ENCODE measurements at regions not wholly inside any gene's neighbourhood (a gene's known extent, or its start where the extent isn't known, plus 50 kb on each side); places are given as distances from the start of the nearest gene placed in this dataset.

GRCh38 chr7:85851571-85852193 is 664.8 kb upstream of the SEMA3D start:
- no peak for TF ChIP-seq CTCF (IDR thresholded peaks at IDR 0.05; ENCODE audit: borderline replicate concordance, insufficient read depth, low read depth, low read length)
- no peak overlapping the region for H3K4me3 ChIP-seq (ENCODE audit: low read depth, low read length)

GRCh38 chr7:85850381-85850780 is 663.5 kb upstream of the SEMA3D start:
- TF ChIP-seq CTCF (IDR thresholded peaks at IDR 0.05; ENCODE audit: borderline replicate concordance, insufficient read depth, low read depth, low read length) = no peak
- H3K4me3 ChIP-seq (ENCODE audit: low read depth, low read length) = no peak overlapping the region

DNA sequence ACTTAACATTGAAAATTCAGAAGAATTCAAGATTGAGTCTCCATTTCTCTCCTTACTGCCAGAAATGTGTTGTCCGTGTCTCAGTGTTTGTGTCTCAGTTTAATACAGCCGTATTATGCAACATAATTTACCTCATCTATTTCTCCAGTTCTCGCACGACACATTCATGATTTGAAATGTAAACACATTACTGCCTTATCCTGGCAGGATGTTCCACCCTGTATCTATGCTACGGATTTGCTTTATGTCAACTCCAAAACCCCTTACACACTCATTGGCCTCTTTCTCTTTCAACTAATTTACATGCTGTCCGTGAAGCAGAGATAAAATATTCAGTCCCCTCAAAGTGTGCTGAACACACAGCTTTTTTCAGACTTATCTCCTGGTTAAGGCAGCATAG is 653.7 kb upstream of the SEMA3D start:
- no peak overlapping the region for H3K4me3 ChIP-seq (ENCODE audit: low read depth, low read length)
- no peak for TF ChIP-seq CTCF (IDR thresholded peaks at IDR 0.05; ENCODE audit: borderline replicate concordance, insufficient read depth, low read depth, low read length)

- H3K4me3 ChIP-seq (ENCODE audit: low read depth, low read length) = no peak overlapping the region
- TF ChIP-seq CTCF (IDR thresholded peaks at IDR 0.05; ENCODE audit: borderline replicate concordance, insufficient read depth, low read depth, low read length) = no peak
These were observed 646.2 kb upstream of the SEMA3D start for GRCh38 chr7:85833066-85833465.

GRCh38 chr7:85830982-85831381 is 644.1 kb upstream of the SEMA3D start:
- no peak for TF ChIP-seq CTCF (IDR thresholded peaks at IDR 0.05; ENCODE audit: borderline replicate concordance, insufficient read depth, low read depth, low read length)
- no peak overlapping the region for H3K4me3 ChIP-seq (ENCODE audit: low read depth, low read length)

DNA sequence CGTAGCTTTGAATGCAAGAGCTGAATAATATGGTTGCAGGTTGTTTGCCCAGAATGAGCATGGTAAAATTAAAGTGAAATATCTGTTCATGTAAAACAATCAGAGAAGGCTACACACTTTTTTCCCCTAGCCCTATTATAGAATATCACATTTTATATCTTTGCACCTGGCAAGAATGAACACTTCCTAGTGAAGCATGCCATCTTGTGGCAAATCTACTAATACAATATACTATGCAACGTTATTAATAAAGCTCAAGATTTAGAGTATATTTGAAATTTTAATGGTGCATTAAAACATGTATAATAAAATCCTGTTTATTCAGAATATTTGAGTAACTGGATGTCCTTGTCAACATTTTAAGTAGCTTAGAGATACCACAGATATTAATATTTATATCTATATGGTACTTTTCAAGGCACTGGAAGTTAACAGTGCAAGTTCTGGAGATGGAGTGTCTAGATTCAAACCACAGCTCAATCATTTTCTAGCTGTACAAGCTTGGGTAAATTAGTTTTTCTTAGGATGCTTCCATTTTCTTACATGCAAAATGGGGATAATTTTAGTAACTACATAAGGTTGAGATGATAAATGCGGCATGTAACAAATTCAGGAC is 643.1 kb upstream of the SEMA3D start:
- no peak for TF ChIP-seq CTCF (IDR thresholded peaks at IDR 0.05; ENCODE audit: borderline replicate concordance, insufficient read depth, low read depth, low read length)

GRCh38 chr7:85829176-85829575 is 642.3 kb upstream of the SEMA3D start:
- TF ChIP-seq CTCF (IDR thresholded peaks at IDR 0.05; ENCODE audit: borderline replicate concordance, insufficient read depth, low read depth, low read length) = no peak
- no peak overlapping the region for H3K4me3 ChIP-seq (ENCODE audit: low read depth, low read length)

More for the DNA sequence above, 643.1 kb upstream of the SEMA3D start:
- no peak overlapping the region for H3K4me3 ChIP-seq (ENCODE audit: low read depth, low read length)

Measured in GM12875 (cell line).